ENCODE measurements at regions not wholly inside any gene's neighbourhood (a gene's known extent, or its start where the extent isn't known, plus 50 kb on each side); places are given as distances from the start of the nearest gene placed in this dataset.
"Not testable (repeated sequence)": the region's sequence is repeated elsewhere in the genome, so short reads cannot be mapped to it uniquely, and the experiment has no call there.

GRCh38 chr10:71106151-71106550, 106.2 kb upstream of the UNC5B start:
- TF ChIP-seq CTCF (conservative IDR thresholded peaks at IDR 0.05; ENCODE audit: low read depth, low read length); NFE2L2 (IDR thresholded peaks at IDR 0.05; ENCODE audit: low read depth, low read length); ELK1 (IDR thresholded peaks at IDR 0.05; ENCODE audit: borderline replicate concordance, low read depth, low read length); RCOR1 (IDR thresholded peaks at IDR 0.05; ENCODE audit: insufficient replicate concordance, low read length); POLR2A (IDR thresholded peaks at IDR 0.05; ENCODE audit: low read depth, low read length); BHLHE40 (IDR thresholded peaks at IDR 0.05; ENCODE audit: low read depth, low read length); USF2 (IDR thresholded peaks at IDR 0.05; ENCODE audit: low read depth, low read length); CEBPB (IDR thresholded peaks at IDR 0.05; ENCODE audit: low read depth, low read length); MAZ (IDR thresholded peaks at IDR 0.05; ENCODE audit: borderline replicate concordance, low read depth, low read length): not testable (repeated sequence)

All from IMR-90 (cell line).